ENCODE measurements at regions not wholly inside any gene's neighbourhood (a gene's known extent, or its start where the extent isn't known, plus 50 kb on each side); places are given as distances from the start of the nearest gene placed in this dataset.
A peak's percentile ranks its signal among the peaks of the same experiment; 100 is the strongest.

DNA sequence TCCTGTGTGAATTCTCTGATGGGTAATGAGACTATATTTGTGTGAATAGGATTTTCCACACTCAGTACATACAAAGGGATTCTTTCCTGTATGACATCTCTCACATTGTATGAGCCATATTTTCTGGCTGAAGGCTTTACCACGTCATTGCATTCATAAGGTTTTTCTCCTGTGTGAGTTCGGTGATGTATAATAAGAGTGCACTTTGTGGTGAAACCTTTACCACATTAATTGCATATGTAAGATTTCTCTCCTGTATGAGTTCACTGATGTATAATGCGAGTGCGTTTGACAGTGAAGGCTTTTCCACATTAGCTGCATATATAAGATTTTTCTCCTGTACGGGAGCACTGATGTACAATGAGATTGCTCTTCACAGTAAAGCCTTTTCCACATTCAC is 455.4 kb upstream of the CNTN5 start:
- WGBS (ENCODE audit: insufficient coverage, low lambda C conversion rate) = no CpG with 5 or more reads among the region's 5 CpGs
- Histone ChIP-seq H3K4me3 (ENCODE audit: low read length) (no peak overlapping the region), H3K36me3 (ENCODE audit: control insufficient read depth, insufficient read depth, low read length) (no peaks in the 10 kb centered on the region), H3K4me1 (ENCODE audit: control insufficient read depth, insufficient read depth, low read length) (no peaks in the 10 kb centered on the region), H3K27ac (ENCODE audit: low read length) (no peak overlapping the region), H3K27me3 (ENCODE audit: control insufficient read depth, insufficient read depth, low read length) (no peaks in the 10 kb centered on the region), H3K9me3 (ENCODE audit: control insufficient read depth, low read depth, low read length) (peaks cover 4% of the 10 kb centered on the region)
- no peak for DNase-seq

DNA sequence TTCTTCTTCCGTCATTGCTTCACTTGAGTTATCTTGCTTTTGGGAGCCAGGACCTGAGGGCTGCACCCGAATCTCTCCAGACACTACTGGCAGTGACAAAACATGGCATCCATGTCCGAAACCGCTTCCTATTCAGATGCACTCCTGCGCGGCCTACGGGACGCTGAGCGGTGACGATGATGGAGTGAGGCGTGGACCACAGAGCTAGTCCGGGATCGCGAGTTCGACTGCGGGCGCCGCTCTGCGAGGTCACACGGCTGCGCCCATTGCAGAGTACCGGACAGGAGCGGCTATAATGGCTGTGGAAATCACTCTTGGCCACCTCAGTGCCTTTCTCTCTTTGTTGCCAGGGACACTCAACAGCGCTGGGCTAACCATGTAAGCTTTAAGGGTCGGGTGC is 453.8 kb upstream of the CNTN5 start:
- Histone ChIP-seq H3K36me3 (ENCODE audit: control insufficient read depth, insufficient read depth, low read length) (no peaks in the 10 kb centered on the region), H3K4me3 (ENCODE audit: low read length) (no peak overlapping the region), H3K27ac (ENCODE audit: low read length) (no peak overlapping the region), H3K27me3 (ENCODE audit: control insufficient read depth, insufficient read depth, low read length) (no peaks in the 10 kb centered on the region), H3K4me1 (ENCODE audit: control insufficient read depth, insufficient read depth, low read length) (no peaks in the 10 kb centered on the region), H3K9me3 (ENCODE audit: control insufficient read depth, low read depth, low read length) (peaks cover 4% of the 10 kb centered on the region)
- DNase-seq = no peak
- 96% methylated on average over 5 of the region's 25 CpGs for WGBS (ENCODE audit: insufficient coverage, low lambda C conversion rate)

DNA sequence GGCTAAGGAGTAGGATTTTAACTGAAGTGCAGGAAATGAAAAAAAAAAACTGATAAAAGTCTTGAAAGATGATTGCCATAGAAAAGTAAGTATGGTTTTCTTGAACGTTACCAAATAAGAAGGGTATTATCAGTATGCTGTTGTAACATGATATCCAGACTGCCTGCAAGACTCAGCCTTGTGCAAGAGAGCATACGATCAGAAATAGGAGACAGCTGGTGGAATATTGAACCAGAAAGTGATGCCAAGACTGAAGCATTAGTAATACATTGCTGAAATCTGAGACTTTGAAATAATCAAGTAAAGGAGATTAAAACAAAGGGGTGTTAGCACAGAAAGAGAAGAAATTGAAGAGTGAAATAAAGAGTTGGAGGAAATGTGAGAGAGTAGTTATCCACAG is 452.7 kb upstream of the CNTN5 start:
- no peak for DNase-seq
- H3K27me3 ChIP-seq (ENCODE audit: control insufficient read depth, insufficient read depth, low read length) = no peaks in the 10 kb centered on the region
- WGBS (ENCODE audit: insufficient coverage, low lambda C conversion rate) = 28% methylated on average over 2 of the region's 2 CpGs
- no peak overlapping the region for H3K27ac ChIP-seq (ENCODE audit: low read length)
- H3K9me3 ChIP-seq (ENCODE audit: control insufficient read depth, low read depth, low read length) = peaks cover 4% of the 10 kb centered on the region
- no peaks in the 10 kb centered on the region for H3K36me3 ChIP-seq (ENCODE audit: control insufficient read depth, insufficient read depth, low read length)
- H3K4me3 ChIP-seq (ENCODE audit: low read length) = no peak overlapping the region
- no peaks in the 10 kb centered on the region for H3K4me1 ChIP-seq (ENCODE audit: control insufficient read depth, insufficient read depth, low read length)

DNA sequence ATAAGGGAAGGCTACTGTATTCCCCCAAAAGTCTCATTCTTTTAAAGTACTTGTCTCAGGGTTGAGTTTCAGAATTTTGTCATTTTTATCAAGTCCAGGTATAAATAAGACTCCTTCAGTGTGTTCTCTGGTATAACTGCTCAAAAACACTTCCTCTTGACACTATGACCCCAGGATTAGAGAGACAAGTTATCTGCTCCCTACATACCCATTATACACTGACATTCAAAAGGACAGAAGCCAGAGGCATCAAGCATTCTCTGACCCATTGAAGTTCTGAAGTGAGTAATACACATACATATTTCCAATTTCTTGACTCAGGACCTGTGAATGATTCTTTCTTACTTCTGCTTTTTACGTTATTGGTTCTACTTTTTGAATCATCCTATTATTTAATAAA is 447.8 kb upstream of the CNTN5 start:
- Histone ChIP-seq H3K27ac (ENCODE audit: low read length) (no peak overlapping the region), H3K4me1 (ENCODE audit: control insufficient read depth, insufficient read depth, low read length) (no peaks in the 10 kb centered on the region), H3K27me3 (ENCODE audit: control insufficient read depth, insufficient read depth, low read length) (no peaks in the 10 kb centered on the region), H3K4me3 (ENCODE audit: low read length) (no peak overlapping the region), H3K36me3 (ENCODE audit: control insufficient read depth, insufficient read depth, low read length) (no peaks in the 10 kb centered on the region), H3K9me3 (ENCODE audit: control insufficient read depth, low read depth, low read length) (no peaks in the 10 kb centered on the region)
- 77% methylated on average over 1 of the region's 1 CpG for WGBS (ENCODE audit: insufficient coverage, low lambda C conversion rate)
- DNase-seq = no peak

DNA sequence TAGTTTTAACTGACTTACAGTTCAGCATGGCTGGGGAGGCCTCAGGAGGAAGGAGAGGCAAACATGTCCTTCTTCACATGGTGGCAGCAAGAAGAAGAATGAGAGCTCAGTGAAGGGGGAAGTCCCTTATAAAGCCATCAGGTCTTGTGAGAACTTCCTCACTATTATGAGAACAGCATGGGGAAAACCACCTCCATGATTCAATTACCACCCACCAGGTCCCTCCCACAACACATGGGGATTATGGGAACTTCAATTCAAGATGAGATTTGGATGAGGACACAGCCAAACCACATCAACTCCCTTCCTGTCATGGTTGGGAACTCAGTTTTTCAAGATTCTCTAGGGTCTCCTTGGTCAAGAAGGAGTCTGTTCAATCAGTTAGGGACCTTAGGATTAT is 432.9 kb upstream of the CNTN5 start:
- H3K27me3 ChIP-seq (ENCODE audit: control insufficient read depth, insufficient read depth, low read length) = no peaks in the 10 kb centered on the region

DNA sequence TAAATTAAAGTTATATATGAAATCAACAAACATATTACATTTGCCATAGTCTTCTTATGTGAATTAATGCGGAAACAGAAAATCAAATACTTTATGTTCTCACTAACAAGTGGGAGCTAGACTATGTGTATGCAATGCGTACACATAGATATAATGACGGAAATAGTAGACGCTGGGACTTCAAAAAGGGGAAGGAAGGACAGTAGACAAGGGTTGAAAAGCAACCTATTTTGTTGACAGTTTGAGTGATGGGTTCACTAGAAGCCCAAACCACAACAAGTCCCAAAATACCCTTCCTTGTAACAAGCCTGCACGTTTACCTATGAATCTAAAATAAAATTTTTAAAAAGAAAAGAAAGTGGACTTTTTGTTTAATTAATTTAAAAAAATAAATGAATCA is 430.8 kb upstream of the CNTN5 start:
- Histone ChIP-seq H3K36me3 (ENCODE audit: control insufficient read depth, insufficient read depth, low read length) (no peaks in the 10 kb centered on the region), H3K4me3 (ENCODE audit: low read length) (no peak overlapping the region), H3K27me3 (ENCODE audit: control insufficient read depth, insufficient read depth, low read length) (no peaks in the 10 kb centered on the region), H3K4me1 (ENCODE audit: control insufficient read depth, insufficient read depth, low read length) (no peaks in the 10 kb centered on the region), H3K27ac (ENCODE audit: low read length) (no peak overlapping the region), H3K9me3 (ENCODE audit: control insufficient read depth, low read depth, low read length) (peaks cover 4% of the 10 kb centered on the region)
- DNase-seq = no peak
- 71% methylated on average over 1 of the region's 5 CpGs for WGBS (ENCODE audit: insufficient coverage, low lambda C conversion rate)

More for the DNA sequence above, 432.9 kb upstream of the CNTN5 start:
- no peak for DNase-seq
- Histone ChIP-seq H3K9me3 (ENCODE audit: control insufficient read depth, low read depth, low read length) (no peaks in the 10 kb centered on the region), H3K4me3 (ENCODE audit: low read length) (no peak overlapping the region), H3K36me3 (ENCODE audit: control insufficient read depth, insufficient read depth, low read length) (no peaks in the 10 kb centered on the region), H3K4me1 (ENCODE audit: control insufficient read depth, insufficient read depth, low read length) (no peaks in the 10 kb centered on the region), H3K27ac (ENCODE audit: low read length) (no peak overlapping the region)

DNA sequence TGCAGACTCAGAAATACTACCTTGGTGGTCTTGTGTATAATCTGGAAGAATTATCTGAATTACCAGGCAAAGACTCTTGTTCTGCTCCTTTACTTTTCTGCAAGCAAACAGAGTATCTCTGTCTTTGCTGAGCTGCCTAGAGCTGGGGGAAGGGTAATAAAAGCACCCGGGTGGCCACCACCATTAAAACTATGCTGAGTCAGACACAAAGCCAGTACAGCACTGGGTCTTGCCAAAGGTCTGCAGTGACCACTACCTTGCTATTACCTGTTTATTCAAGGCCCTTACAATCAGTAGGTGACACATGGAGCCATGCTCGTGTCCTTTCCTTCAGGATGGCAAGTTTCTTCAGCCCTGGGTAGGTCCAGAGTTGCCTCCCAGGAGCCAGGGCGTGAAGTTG is 420.6 kb upstream of the CNTN5 start:
- H3K4me3 ChIP-seq (ENCODE audit: low read length) = no peak overlapping the region
- DNase-seq = no peak
- no CpG with 5 or more reads among the region's 3 CpGs for WGBS (ENCODE audit: insufficient coverage, low lambda C conversion rate)

DNA sequence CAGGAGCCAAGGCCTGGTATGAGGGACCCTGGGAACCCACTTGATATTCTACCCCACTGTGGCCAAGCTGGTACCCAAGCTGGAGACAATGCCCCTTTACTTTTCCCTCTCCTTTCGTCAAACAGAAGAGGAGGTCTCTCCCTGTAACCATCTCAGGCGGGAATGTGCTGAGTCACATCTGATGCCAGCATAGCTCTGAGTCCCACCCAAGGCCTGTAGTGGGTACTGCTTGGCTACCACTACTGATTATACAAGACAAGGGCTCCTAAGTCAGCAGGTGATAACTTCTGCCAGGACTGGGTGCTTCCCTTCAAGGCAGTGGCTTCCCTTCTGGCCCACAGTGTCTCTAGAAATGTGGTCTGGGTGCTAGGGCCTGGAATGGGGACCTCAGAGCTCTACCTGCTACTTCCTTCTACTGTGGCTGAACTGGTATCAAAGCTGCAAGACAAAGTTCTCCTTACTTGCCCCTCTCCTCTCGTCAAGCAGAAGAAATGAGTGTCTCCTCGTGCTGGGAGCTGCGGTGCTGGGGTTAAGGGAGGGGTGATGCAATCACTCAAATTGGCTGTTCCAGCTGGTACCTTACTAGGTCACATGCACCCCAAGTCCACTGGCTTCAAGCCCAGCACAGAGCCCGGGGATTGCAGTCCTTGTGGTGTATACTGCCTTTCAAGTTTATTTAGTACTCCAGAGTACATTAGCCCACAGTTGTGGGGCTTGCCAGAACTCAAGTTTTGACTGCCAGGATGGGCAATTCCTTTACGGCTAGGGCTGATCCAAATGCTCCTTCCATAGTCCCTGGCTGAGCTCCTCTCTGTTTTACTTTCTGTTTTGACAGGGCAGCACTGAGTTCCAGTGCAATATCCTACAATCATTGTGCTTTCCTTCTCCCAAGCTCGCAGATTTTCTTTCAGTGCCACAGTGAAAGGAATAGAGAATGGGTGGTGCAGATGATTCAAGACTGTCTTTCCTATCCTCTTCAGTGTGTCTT is 419.7 kb upstream of the CNTN5 start:
- Histone ChIP-seq H3K9me3 (ENCODE audit: control insufficient read depth, low read depth, low read length) (no peaks in the 10 kb centered on the region), H3K4me1 (ENCODE audit: control insufficient read depth, insufficient read depth, low read length) (no peaks in the 10 kb centered on the region), H3K27me3 (ENCODE audit: control insufficient read depth, insufficient read depth, low read length) (no peaks in the 10 kb centered on the region), H3K36me3 (ENCODE audit: control insufficient read depth, insufficient read depth, low read length) (no peaks in the 10 kb centered on the region), H3K4me3 (ENCODE audit: low read length) (no peak overlapping the region), H3K27ac (ENCODE audit: low read length) (no peak overlapping the region)
- DNase-seq = no peak
- whole genome bisulfite sequencing (ENCODE audit: insufficient coverage, low lambda C conversion rate) = no CpG with 5 or more reads among the region's 8 CpGs

More for the DNA sequence above, 420.6 kb upstream of the CNTN5 start:
- no peaks in the 10 kb centered on the region for H3K9me3 ChIP-seq (ENCODE audit: control insufficient read depth, low read depth, low read length)
- no peaks in the 10 kb centered on the region for H3K4me1 ChIP-seq (ENCODE audit: control insufficient read depth, insufficient read depth, low read length)
- no peaks in the 10 kb centered on the region for H3K27me3 ChIP-seq (ENCODE audit: control insufficient read depth, insufficient read depth, low read length)
- no peaks in the 10 kb centered on the region for H3K36me3 ChIP-seq (ENCODE audit: control insufficient read depth, insufficient read depth, low read length)
- no peak overlapping the region for H3K27ac ChIP-seq (ENCODE audit: low read length)

DNA sequence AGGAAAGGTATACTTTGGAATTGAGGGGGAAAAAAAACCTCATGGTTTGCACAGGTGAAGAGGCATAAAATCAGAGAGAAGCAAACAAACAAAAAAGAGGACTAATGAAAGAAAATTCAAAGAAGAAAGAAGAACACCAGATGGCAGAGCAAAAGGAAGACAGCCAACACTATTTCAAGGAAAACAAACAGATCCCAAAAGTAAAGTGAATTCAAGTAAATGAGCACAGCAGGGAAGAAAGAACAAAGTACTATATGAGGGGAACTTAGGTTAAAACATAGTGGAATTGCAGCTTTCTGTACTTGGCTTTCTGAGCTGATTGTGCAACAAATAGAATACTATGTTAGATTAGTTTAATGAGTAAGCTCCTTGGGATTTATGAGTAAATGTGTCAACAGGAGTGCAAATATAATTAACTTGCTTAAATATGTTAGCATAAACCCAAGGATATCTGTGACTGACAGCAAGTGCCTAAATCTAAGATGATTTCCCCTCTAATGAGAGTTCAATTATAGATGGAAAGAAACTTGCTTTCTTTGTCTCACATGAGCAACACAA is 404.6 kb upstream of the CNTN5 start:
- Histone ChIP-seq H3K27me3 (ENCODE audit: control insufficient read depth, insufficient read depth, low read length) (no peaks in the 10 kb centered on the region), H3K4me3 (ENCODE audit: low read length) (no peak overlapping the region), H3K27ac (ENCODE audit: low read length) (no peak overlapping the region), H3K36me3 (ENCODE audit: control insufficient read depth, insufficient read depth, low read length) (no peaks in the 10 kb centered on the region), H3K4me1 (ENCODE audit: control insufficient read depth, insufficient read depth, low read length) (no peaks in the 10 kb centered on the region), H3K9me3 (ENCODE audit: control insufficient read depth, low read depth, low read length) (no peaks in the 10 kb centered on the region)
- peak in 1 of 2 donors; percentile 4 for DNase-seq

DNA sequence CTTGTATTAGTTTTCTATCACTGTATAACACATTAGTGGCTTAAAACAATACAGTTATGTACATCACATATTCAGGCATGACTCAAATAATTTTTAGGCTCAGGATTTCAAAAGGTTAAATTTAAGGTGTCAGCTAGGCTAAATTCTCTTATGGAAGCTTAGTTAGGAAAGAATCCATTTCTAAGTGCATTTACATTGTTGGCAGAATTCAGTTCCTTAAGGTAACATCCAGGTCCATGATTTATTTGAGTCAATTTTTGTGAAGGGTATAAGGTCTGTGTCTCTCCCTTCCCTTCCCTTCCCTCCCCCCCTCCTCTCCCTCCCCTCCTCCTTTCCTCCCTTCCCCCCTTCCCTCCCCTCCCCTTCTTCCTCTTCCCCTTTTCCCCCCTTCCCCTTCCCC is 399.0 kb upstream of the CNTN5 start:
- H3K27ac ChIP-seq (ENCODE audit: low read length) = no peak overlapping the region
- H3K36me3 ChIP-seq (ENCODE audit: control insufficient read depth, insufficient read depth, low read length) = no peaks in the 10 kb centered on the region
- H3K4me3 ChIP-seq (ENCODE audit: low read length) = no peak overlapping the region
- no peaks in the 10 kb centered on the region for H3K4me1 ChIP-seq (ENCODE audit: control insufficient read depth, insufficient read depth, low read length)
- no peak for DNase-seq
- no peaks in the 10 kb centered on the region for H3K27me3 ChIP-seq (ENCODE audit: control insufficient read depth, insufficient read depth, low read length)
- peaks cover 3% of the 10 kb centered on the region for H3K9me3 ChIP-seq (ENCODE audit: control insufficient read depth, low read depth, low read length)

DNA sequence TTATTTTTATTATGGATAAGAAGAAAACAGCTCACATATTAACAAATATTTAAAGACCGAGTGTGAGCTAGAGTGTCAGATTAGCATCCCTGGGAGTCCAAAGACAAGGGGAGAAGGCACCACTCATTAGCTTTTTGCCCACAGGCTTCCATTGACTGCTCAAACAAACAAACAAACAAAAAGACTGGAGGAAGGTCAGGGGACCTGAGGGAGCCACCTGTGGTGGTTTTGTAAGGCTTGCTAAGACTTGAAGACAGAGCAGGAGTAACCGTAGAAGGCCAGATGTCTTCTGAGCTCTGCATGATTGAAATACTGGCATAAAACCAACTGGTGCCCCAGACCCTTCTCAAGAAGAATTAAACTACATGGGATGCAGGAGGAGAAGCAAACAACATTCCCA is 395.2 kb upstream of the CNTN5 start:
- WGBS (ENCODE audit: insufficient coverage, low lambda C conversion rate) = no CpG with 5 or more reads among the region's 2 CpGs
- peaks cover 3% of the 10 kb centered on the region for H3K9me3 ChIP-seq (ENCODE audit: control insufficient read depth, low read depth, low read length)

More for the DNA sequence above, 395.2 kb upstream of the CNTN5 start:
- H3K27ac ChIP-seq (ENCODE audit: low read length) = no peak overlapping the region
- no peaks in the 10 kb centered on the region for H3K36me3 ChIP-seq (ENCODE audit: control insufficient read depth, insufficient read depth, low read length)
- no peaks in the 10 kb centered on the region for H3K27me3 ChIP-seq (ENCODE audit: control insufficient read depth, insufficient read depth, low read length)
- no peak overlapping the region for H3K4me3 ChIP-seq (ENCODE audit: low read length)
- no peaks in the 10 kb centered on the region for H3K4me1 ChIP-seq (ENCODE audit: control insufficient read depth, insufficient read depth, low read length)
- no peak for DNase-seq

Measured in large intestine (tissue), 3 donors.